NB4 (cell line): ENCODE measurements at regions not wholly inside any gene's neighbourhood (a gene's known extent, or its start where the extent isn't known, plus 50 kb on each side); places are given as distances from the start of the nearest gene placed in this dataset.

Source experiments
- POLR2A ChIP-seq: IDR thresholded peaks from 2 replicates; pipeline ENCODE4 v1.6.1; 2011; ENCODE audit warnings: mild to moderate bottlenecking; ENCODE audit not compliant: insufficient read length; ENCODE audit errors: extremely low read depth
- TF ChIP-seq, protein P1 (sequence below): IDR thresholded peaks from one replicate; pipeline ENCODE4 v1.5.1; 2012; ENCODE audit warnings: low read depth, low read length

GRCh38 chr2:18502142-18502541 lies 58.3 kb downstream of the RDH14 start:
- TF ChIP-seq POLR2A, result no peak
- TF ChIP-seq, protein P1, sequence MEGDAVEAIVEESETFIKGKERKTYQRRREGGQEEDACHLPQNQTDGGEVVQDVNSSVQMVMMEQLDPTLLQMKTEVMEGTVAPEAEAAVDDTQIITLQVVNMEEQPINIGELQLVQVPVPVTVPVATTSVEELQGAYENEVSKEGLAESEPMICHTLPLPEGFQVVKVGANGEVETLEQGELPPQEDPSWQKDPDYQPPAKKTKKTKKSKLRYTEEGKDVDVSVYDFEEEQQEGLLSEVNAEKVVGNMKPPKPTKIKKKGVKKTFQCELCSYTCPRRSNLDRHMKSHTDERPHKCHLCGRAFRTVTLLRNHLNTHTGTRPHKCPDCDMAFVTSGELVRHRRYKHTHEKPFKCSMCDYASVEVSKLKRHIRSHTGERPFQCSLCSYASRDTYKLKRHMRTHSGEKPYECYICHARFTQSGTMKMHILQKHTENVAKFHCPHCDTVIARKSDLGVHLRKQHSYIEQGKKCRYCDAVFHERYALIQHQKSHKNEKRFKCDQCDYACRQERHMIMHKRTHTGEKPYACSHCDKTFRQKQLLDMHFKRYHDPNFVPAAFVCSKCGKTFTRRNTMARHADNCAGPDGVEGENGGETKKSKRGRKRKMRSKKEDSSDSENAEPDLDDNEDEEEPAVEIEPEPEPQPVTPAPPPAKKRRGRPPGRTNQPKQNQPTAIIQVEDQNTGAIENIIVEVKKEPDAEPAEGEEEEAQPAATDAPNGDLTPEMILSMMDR, result no peak
